Suprapubic skin (tissue), 3 donors: ENCODE measurements at regions not wholly inside any gene's neighbourhood (a gene's known extent, or its start where the extent isn't known, plus 50 kb on each side); places are given as distances from the start of the nearest gene placed in this dataset.

Experiments
- EP300 ChIP-seq: sonication (generic); formaldehyde crosslinking; IDR thresholded peaks from one replicate; pipeline ENCODE4 v1.6.1; 2017; ENCODE audit warnings: antibody characterized with exemption
- TF ChIP-seq, protein P1 (sequence below), 2 donors: fragments of 200-600 bp in 1 of 2; fragments of 450-650 bp in 1 of 2; sonication (generic) in 1 of 2; IDR thresholded peaks; one replicate each; pipeline ENCODE4 v1.5.1; 2016 to 2019; ENCODE audit warnings: antibody characterized with exemption in 2 of 2, mild to moderate bottlenecking in 1 of 2, moderate library complexity in 1 of 2

DNA sequence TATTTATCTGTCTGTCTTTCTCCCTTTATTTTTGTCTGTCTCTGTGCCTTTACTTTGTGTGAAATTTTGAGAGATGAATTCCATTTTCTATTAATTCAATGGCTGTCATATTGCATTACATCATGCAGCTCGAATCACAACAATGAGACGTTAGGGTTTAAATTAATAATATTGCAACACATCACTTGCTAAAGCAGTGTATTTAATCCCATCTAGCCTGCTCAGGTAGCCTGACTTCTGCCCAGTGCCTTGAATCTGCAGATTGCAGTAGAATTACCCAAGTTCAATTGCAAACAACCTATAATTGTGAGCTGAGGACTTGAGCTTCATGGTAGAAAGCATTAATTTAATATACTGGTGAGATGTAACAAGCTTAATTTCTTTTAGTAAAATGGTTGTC is 235.7 kb upstream of the TSHZ2 start:
- TF ChIP-seq, protein P1, sequence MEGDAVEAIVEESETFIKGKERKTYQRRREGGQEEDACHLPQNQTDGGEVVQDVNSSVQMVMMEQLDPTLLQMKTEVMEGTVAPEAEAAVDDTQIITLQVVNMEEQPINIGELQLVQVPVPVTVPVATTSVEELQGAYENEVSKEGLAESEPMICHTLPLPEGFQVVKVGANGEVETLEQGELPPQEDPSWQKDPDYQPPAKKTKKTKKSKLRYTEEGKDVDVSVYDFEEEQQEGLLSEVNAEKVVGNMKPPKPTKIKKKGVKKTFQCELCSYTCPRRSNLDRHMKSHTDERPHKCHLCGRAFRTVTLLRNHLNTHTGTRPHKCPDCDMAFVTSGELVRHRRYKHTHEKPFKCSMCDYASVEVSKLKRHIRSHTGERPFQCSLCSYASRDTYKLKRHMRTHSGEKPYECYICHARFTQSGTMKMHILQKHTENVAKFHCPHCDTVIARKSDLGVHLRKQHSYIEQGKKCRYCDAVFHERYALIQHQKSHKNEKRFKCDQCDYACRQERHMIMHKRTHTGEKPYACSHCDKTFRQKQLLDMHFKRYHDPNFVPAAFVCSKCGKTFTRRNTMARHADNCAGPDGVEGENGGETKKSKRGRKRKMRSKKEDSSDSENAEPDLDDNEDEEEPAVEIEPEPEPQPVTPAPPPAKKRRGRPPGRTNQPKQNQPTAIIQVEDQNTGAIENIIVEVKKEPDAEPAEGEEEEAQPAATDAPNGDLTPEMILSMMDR (IDR thresholded peaks at IDR 0.05): no peak
- TF ChIP-seq EP300: no peak
